IMR-90 (cell line): ENCODE measurements at regions not wholly inside any gene's neighbourhood (a gene's known extent, or its start where the extent isn't known, plus 50 kb on each side); places are given as distances from the start of the nearest gene placed in this dataset.

Experiments used
- MXI1 ChIP-seq: IDR thresholded peaks from 2 replicates; pipeline ENCODE4 v1.6.1; 2012; ENCODE audit warnings: low read depth, mild to moderate bottlenecking, low read length, moderate library complexity, borderline replicate concordance
- POLR2A ChIP-seq: IDR thresholded peaks from 2 replicates; pipeline ENCODE4 v1.6.1; 2012; ENCODE audit warnings: mild to moderate bottlenecking, low read depth, low read length
- TF ChIP-seq, protein P1 (sequence below): conservative IDR thresholded peaks from 2 replicates; pipeline ENCODE4 v1.5.1; 2012; ENCODE audit warnings: mild to moderate bottlenecking, low read depth, low read length, improper control_type of control experiment

DNA sequence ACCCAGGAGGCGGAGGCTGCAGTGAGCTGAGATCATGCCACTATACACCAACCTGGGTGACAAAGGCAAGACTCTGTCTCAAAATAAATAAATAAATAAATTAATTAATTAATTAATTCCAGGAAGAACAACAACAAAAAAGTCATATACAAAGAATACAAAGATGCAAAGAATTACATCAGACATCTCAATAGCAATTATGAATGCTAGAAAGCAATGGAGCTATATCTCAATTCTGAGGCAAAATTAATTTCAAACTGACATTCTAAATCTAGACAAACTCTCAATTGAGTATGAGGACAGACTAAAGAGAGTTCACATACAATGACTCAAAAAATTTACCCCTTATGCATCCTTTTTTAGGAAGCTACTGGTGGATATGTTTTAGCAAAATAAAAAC is 69.6 kb upstream of the CTNNB1 start:
- TF ChIP-seq, protein P1, sequence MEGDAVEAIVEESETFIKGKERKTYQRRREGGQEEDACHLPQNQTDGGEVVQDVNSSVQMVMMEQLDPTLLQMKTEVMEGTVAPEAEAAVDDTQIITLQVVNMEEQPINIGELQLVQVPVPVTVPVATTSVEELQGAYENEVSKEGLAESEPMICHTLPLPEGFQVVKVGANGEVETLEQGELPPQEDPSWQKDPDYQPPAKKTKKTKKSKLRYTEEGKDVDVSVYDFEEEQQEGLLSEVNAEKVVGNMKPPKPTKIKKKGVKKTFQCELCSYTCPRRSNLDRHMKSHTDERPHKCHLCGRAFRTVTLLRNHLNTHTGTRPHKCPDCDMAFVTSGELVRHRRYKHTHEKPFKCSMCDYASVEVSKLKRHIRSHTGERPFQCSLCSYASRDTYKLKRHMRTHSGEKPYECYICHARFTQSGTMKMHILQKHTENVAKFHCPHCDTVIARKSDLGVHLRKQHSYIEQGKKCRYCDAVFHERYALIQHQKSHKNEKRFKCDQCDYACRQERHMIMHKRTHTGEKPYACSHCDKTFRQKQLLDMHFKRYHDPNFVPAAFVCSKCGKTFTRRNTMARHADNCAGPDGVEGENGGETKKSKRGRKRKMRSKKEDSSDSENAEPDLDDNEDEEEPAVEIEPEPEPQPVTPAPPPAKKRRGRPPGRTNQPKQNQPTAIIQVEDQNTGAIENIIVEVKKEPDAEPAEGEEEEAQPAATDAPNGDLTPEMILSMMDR = no peak
- no peak for TF ChIP-seq MXI1
- TF ChIP-seq POLR2A = no peak
